BE2C (cell line): ENCODE measurements at regions not wholly inside any gene's neighbourhood (a gene's known extent, or its start where the extent isn't known, plus 50 kb on each side); places are given as distances from the start of the nearest gene placed in this dataset.

Experiments
- DNase-seq: peaks from one replicate; pipeline ENCODE4 v3.0.0-alpha.2; 2020
- H3K27me3 ChIP-seq: fragments of 250-450 bp; sonication (Bioruptor Pico); 2 replicates; pipeline ENCODE4 v1.5.1; 2020; ENCODE audit warnings: mild to moderate bottlenecking
- H3K36me3 ChIP-seq: fragments of 250-450 bp; sonication (Bioruptor Pico); 2 replicates; pipeline ENCODE4 v1.5.1; 2020; ENCODE audit warnings: mild to moderate bottlenecking
- H3K4me1 ChIP-seq: fragments of 250-450 bp; sonication (Bioruptor Pico); 2 replicates; pipeline ENCODE4 v1.5.1; 2020
- H3K4me3 ChIP-seq: 2 replicates; pipeline ENCODE4 v1.5.1; 2011; ENCODE audit warnings: low read depth, low read length
- H3K9me3 ChIP-seq: fragments of 250-450 bp; sonication (Bioruptor Pico); 2 replicates; pipeline ENCODE4 v1.5.1; 2020
- TF ChIP-seq, protein P1 (sequence below): IDR thresholded peaks from 2 replicates; pipeline ENCODE4 v1.5.1; 2012; ENCODE audit warnings: mild to moderate bottlenecking, low read depth, low read length

DNA sequence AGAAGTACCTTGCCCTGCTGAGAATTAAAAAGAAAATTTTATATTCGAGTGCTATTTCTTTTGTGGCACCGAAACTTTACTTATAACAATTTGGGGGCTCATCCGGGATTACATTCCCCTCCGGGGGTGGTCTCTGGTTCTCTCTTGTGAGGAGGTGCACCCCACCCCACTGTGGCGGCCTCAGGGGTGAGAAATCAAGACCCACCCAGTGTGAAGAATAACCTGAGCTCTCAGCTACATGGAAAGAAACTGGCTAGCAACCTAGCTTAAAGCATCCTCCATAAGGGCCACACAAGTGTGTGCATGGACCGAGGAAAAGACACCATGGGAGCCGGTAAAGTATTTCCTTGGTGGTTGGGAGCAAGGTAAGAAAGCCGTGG lies 50.9 kb upstream of the ANKRD10 start:
- no peaks in the 10 kb centered on the region for H3K4me1 ChIP-seq
- TF ChIP-seq, protein P1, sequence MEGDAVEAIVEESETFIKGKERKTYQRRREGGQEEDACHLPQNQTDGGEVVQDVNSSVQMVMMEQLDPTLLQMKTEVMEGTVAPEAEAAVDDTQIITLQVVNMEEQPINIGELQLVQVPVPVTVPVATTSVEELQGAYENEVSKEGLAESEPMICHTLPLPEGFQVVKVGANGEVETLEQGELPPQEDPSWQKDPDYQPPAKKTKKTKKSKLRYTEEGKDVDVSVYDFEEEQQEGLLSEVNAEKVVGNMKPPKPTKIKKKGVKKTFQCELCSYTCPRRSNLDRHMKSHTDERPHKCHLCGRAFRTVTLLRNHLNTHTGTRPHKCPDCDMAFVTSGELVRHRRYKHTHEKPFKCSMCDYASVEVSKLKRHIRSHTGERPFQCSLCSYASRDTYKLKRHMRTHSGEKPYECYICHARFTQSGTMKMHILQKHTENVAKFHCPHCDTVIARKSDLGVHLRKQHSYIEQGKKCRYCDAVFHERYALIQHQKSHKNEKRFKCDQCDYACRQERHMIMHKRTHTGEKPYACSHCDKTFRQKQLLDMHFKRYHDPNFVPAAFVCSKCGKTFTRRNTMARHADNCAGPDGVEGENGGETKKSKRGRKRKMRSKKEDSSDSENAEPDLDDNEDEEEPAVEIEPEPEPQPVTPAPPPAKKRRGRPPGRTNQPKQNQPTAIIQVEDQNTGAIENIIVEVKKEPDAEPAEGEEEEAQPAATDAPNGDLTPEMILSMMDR = no peak
- no peaks in the 10 kb centered on the region for H3K36me3 ChIP-seq
- peaks cover 20% of the 10 kb centered on the region for H3K27me3 ChIP-seq
- no peaks in the 10 kb centered on the region for H3K9me3 ChIP-seq
- no peak overlapping the region for H3K4me3 ChIP-seq
- no peak for DNase-seq

DNA sequence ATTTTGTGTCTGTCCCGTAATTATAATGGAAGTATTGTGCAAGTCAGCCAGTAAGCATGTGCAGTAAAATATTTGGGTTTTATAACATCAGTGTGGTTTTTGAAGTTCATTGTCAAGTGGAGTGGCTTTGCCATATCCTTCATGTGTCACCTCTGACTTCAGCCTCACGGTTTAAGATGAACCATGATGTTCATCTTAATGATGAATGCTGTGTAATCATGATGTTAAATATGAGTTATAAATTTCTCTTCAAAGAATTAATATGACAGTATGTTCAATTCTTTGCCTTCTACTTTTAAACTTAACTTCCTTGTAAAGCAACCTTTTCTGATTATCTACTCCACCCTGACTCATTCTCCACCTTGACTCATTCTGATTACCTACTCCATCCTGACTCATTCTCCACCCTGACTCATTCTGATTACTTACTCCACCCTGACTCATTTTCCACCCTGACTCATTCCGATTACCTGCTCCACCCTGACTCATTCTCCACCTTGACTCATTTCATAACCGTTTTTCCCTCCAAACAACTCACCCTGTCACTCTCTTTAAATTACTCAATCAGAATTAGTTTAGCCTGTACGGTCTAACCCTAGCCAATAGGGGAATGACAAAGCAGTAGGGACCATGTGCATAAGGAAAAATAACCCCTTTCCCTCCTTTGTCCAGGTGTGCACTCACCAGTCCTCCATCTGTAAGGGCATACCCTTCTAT lies 50.3 kb upstream of the ANKRD10 start:
- no peak for DNase-seq

More for the DNA sequence above, 50.3 kb upstream of the ANKRD10 start:
- Histone ChIP-seq H3K4me3 (no peak overlapping the region), H3K4me1 (no peaks in the 10 kb centered on the region), H3K9me3 (no peaks in the 10 kb centered on the region), H3K36me3 (no peaks in the 10 kb centered on the region), H3K27me3 (peaks cover 20% of the 10 kb centered on the region)
- TF ChIP-seq, protein P1 = no peak
